GM19043 (cell line): ENCODE measurements at regions not wholly inside any gene's neighbourhood (a gene's known extent, or its start where the extent isn't known, plus 50 kb on each side); places are given as distances from the start of the nearest gene placed in this dataset.

ENCODE experiments used
- ATAC-seq: cut with Tn5 transposase; IDR thresholded peaks from one replicate; pipeline ENCODE4 v1.9.1; 2021; ENCODE audit warnings: low read depth; ENCODE audit not compliant: unreplicated experiment

DNA sequence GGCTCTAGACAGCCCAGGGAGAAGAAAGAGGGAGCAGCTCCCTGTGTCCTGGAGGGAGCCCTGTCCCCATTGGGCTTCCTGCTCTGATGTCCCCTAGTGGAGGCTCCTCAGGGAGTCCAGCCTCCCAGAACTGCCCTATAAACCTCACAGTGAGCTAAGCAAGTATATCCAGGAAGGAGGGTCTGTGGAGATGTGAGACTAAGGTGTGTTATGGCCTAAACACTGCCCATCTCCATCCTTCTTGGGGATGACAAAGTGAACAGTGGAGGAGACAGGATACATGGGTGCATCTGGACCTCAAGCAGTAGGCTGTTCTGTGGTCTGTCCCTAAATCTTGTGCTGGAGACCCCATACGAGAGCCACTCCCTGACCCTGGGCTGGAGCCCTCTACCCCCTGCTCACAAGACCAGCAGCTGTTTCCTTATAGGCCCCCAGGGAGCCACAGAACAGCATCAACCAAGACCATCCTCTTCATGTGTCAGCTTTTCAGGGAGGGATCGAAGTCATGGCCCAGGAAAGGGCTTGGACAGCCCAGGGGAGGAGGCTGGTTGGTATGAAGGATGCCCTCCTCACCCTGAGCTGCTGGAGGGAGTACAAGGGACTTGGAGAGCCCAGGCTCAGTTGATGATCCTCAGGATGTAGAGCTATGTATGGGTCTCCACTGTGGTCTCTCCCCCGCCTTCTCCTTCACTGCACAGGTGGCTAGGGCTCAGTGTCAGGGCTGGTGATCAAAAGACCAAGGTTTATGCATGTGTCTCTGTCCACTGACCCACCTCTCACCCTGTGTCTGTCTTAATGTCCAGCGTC, 49.7 kb upstream of the TOP3B start:
- ATAC-seq, result no peak
